NCI-H1048 (cell line): ENCODE measurements at regions not wholly inside any gene's neighbourhood (a gene's known extent, or its start where the extent isn't known, plus 50 kb on each side); places are given as distances from the start of the nearest gene placed in this dataset.
A peak's percentile ranks its signal among the peaks of the same experiment; 100 is the strongest.
"Not testable (repeated sequence)": the region's sequence is repeated elsewhere in the genome, so short reads cannot be mapped to it uniquely, and the experiment has no call there.

Source experiments
- DNase-seq: peaks from one replicate; lab custom pipeline; 2025; lab: John Stamatoyannopoulos, UW

GRCh38 chr6:27106382-27106781 is 141.1 kb upstream of the PRSS16 start:
- DNase-seq, result no peak

GRCh38 chr6:27111743-27112142 is 135.8 kb upstream of the PRSS16 start:
- no peak for DNase-seq

GRCh38 chr6:27112974-27113373 is 134.5 kb upstream of the PRSS16 start:
- no peak for DNase-seq

- DNase-seq, result no peak
Measured at GRCh38 chr6:27119329-27119728, 128.2 kb upstream of the PRSS16 start.

DNA sequence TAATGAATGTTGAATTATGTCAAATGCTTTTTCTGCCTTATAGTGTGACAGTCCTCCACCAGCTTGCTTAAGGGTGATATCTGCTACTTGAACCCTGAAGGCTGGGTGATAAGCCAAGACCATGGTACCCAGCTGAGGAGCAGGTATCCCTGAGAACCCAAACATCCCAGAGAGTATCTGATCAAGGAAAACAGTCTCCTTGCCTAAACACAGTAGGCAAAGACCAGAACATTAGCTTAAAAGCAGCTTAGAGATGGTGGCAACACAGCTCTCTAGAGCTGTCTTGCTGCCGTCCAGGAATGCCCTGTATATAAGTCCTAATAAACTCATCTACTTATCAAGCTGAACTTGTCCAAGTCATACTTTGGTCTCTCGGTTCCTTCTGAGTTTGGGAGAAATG is 127.7 kb upstream of the PRSS16 start:
- DNase-seq, result no peak

GRCh38 chr6:27121640-27122039 is 125.9 kb upstream of the PRSS16 start:
- no peak for DNase-seq

DNA sequence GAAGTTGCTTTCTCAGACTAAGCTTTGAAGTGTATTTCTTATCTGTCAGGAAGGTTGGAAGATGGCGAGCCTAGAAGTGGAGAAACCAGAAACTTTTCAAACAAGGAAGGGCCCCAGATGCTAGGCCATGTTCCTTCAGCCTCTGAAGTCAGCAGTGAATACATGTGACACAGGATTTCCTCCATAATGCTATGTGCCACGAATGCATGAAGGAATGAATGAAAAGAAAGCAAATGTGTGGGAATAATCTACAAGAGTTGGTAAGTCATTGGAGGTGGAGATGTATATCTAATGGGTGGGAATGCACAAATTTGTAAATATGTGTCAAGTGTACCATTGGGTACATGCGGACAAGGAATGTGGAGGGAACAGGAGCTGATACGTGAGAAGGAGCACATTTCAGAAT is 123.2 kb upstream of the PRSS16 start:
- DNase-seq, result no peak

GRCh38 chr6:27126046-27126814 is 121.3 kb upstream of the PRSS16 start:
- no peak for DNase-seq

GRCh38 chr6:27126815-27127537 is 120.5 kb upstream of the PRSS16 start:
- DNase-seq, result peak; percentile 68

DNA sequence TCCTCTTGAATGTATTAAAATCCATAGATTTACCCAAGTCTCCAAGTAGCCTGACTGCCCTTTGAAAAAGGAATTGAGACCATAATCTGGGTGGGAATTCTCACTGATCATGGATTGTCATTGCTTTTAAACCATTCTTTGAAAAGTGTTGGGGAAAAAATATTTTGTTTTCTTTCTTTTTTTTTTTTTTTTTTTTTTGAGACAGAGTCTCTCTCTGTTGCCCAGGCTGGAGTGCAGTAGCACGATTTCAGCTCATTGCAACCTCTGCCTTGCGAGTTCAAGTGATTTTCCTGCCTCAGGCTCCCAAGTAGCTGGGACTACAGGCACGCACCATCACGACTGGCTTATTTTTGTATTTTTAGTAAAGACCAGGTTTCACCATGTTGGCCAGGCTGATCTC is 119.6 kb upstream of the PRSS16 start:
- not testable (repeated sequence) for DNase-seq

- no peak for DNase-seq
Measured at GRCh38 chr6:27128311-27129094, 119.0 kb upstream of the PRSS16 start.

GRCh38 chr6:27129095-27129815 is 118.2 kb upstream of the PRSS16 start:
- DNase-seq, result no peak

DNA sequence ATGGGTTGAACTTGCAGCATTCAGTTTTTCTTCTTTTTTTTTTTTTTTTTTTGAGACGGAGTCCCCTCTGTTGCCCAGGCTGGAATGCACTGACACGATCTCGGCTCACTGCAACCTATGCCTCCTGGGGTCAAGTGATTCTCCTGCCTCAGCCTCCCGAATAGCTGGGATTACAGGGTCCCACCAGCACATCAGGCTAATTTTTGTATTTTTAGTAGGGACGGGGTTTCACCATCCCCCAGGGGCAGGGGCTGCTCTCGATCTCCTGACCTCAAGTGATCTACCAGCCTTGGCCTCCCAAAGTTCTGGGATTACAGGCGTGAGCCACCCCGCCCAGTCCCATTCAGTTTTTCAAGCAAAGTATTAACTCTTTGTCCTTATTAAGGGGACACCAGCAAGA is 117.6 kb upstream of the PRSS16 start:
- no peak for DNase-seq

GRCh38 chr6:27130668-27131428 is 116.7 kb upstream of the PRSS16 start:
- DNase-seq, result no peak

- not testable (repeated sequence) for DNase-seq
Measured at GRCh38 chr6:27132282-27132531, 115.3 kb upstream of the PRSS16 start.

- DNase-seq, result peak; percentile 86
Measured at GRCh38 chr6:27132532-27133280, 114.8 kb upstream of the PRSS16 start.

DNA sequence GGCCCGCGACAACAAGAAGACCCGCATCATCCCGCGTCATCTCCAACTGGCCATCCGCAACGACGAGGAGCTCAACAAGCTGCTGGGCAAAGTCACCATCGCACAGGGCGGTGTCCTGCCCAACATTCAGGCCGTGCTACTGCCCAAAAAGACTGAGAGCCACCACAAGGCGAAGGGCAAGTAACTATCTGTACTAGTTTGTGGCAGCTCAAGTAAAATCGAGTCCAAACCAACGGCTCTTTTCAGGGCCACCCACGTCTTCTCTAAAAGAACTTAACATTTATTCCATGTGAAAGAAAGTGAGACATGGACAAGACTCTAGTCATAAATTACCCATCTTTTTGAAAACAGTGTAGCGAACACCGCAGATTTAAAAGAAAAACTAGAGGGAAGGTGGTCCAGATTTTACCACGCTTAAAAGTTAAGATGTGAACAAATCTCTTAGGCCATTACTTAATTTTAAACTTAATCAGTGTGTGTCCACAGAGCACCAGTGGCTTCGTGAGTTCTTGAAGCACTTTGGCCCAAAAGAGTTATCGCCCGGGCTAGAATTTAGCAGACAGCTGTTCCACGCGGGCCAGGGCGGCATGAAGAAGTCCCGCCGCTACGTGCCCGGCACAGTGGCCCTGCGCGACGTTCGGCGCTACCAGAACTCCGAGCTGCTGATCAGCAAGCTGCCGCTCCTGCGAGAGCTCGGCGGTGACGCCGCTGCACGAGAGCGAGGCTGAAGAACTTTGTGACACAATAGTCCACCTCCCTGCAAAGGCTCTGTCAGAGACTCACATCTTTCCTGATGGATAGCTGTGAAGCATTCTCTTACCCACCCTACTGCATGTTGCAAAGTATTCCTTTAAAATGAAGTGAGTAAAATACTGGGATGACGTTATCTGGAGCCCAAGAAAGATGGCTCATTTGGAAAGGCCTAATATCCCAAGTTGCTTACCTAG is 113.9 kb upstream of the PRSS16 start:
- peak; percentile 11 for DNase-seq

DNA sequence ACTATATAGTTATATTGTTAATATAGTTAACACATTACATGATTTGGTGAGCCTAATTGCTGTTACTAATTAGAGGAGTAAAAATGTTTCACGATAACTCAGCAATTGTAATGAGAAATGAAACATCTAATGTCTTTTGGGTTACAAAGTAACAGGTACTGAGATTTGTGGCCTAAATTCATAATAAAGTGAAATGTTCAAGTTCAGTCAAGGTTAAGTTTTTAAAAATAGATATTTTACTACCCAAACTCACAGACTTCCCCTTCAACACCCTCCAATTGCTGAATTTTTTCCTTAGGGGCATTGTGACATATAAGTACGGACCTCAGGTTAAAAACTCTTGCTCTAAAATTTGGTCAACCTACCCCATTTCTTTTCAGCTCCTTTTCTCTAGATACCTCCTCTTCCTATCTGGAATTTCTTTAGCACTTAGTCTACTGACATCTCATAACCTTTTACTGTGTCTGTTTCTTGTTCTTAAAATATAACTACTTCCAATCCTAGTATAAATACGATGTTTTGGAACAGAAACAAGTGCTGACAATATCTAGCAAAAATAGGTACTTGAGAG is 112.3 kb upstream of the PRSS16 start:
- DNase-seq, result no peak

DNA sequence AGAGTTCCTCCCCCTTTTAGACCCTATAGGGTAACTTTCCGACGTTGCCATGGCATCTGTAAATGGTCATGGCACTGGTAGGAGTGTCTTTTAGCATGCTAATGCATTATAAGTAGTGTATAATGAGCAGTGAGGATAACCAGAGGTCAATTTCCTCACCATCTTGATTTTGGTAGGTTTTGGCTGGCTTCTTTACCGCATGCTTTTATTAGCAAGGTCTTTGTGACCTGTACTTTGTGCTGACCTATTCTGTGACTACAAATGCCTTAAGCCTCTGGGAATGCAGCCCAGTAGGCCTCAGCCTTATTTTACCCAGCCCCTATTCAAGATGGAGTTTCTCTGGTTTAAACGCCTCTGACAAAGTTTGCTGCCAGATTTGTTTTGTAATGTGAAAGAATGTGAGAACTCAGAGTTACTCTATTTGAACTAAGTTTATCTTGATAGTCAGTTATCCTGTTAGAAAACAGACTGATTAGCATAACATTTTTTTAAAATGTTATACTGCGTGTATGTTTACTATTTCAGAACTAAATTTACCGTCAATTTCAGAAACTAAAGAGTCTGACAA is 111.3 kb upstream of the PRSS16 start:
- DNase-seq, result no peak
